Progenitor cell of endocrine pancreas (in vitro differentiated cells): ENCODE measurements at regions not wholly inside any gene's neighbourhood (a gene's known extent, or its start where the extent isn't known, plus 50 kb on each side); places are given as distances from the start of the nearest gene placed in this dataset.

Experiments
- DNase-seq: peaks from one replicate; pipeline ENCODE4 v3.0.0; 2021; ENCODE audit warnings: low spot score; ENCODE audit not compliant: unreplicated experiment
- H3K27ac Mint-ChIP-seq: 2 replicates; pipeline ENCODE4 v1.8.0; 2021; ENCODE audit warnings: mild to moderate bottlenecking, moderate library complexity, mixed read lengths
- H3K27me3 Mint-ChIP-seq: 2 replicates; pipeline ENCODE4 v1.8.0; 2021; ENCODE audit warnings: mixed read lengths
- H3K36me3 Mint-ChIP-seq: 2 replicates; pipeline ENCODE4 v1.8.0; 2022; ENCODE audit warnings: mixed read lengths; ENCODE audit not compliant: insufficient read depth
- H3K4me1 Mint-ChIP-seq: 2 replicates; pipeline ENCODE4 v1.8.0; 2021; ENCODE audit warnings: low read depth, mixed read lengths
- H3K4me3 Mint-ChIP-seq: 2 replicates; pipeline ENCODE4 v1.8.0; 2021; ENCODE audit warnings: low read depth, mild to moderate bottlenecking, moderate library complexity, mixed read lengths
- H3K9me3 Mint-ChIP-seq: 2 replicates; pipeline ENCODE4 v1.8.0; 2021; ENCODE audit warnings: low read depth, mixed read lengths
- CTCF ChIP-seq: fragments of 200-600 bp; sonication (generic); IDR thresholded peaks from one replicate; pipeline ENCODE4 v1.5.0; 2021; ENCODE audit warnings: antibody characterized with exemption, mild to moderate bottlenecking; ENCODE audit not compliant: unreplicated experiment

DNA sequence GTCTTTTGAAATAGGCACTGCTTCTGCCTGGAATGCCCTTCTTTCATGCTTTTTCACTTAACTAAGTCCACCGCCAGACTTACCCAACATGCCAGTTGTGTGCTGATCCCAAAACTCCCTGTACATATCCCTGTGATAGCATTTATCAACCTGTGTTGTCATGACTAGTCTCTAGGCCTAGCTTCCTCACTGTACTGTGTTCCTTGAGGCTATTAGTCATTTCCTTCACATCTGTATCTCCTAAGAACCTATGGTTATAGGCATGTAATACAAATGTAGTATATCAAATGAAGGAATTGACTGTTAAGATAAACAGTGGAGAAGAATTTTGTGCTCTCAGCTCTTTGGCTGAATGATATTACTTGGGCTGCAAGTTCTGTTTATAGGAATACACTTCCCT, 184.3 kb downstream of the CYRIA start:
- H3K36me3 Mint-ChIP-seq, result no peaks in the 10 kb centered on the region
- no peak for TF ChIP-seq CTCF
- H3K4me1 Mint-ChIP-seq, result peaks cover 2% of the 10 kb centered on the region
- H3K9me3 Mint-ChIP-seq, result no peaks in the 10 kb centered on the region
- H3K27ac Mint-ChIP-seq, result no peak overlapping the region
- peaks cover 35% of the 10 kb centered on the region for H3K27me3 Mint-ChIP-seq
- no peak for DNase-seq
- H3K4me3 Mint-ChIP-seq, result no peak overlapping the region

DNA sequence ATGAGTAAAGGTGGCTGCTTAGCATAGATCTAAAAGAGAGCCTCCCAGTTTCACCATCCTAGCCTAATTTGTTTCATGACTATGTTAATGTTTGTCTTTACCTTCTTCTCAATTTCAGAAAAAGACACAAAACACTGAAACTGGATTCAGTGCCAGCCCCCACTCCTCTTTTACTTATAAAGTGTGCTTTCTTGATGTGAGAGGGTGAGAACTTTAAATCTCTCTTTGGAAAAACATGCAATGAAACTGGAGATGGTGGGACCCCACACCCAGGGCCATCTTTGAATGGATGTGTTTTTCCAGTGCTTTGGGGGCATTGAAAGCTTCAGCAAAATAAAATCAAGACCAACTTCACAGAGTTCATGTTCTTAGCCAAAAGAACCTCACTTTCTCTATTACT, 185.9 kb downstream of the CYRIA start:
- H3K4me3 Mint-ChIP-seq, result no peak overlapping the region
- peaks cover 38% of the 10 kb centered on the region for H3K27me3 Mint-ChIP-seq
- no peak for TF ChIP-seq CTCF
- DNase-seq, result no peak
- peaks cover 2% of the 10 kb centered on the region for H3K4me1 Mint-ChIP-seq
- no peaks in the 10 kb centered on the region for H3K9me3 Mint-ChIP-seq
- H3K27ac Mint-ChIP-seq, result no peak overlapping the region
- no peaks in the 10 kb centered on the region for H3K36me3 Mint-ChIP-seq

DNA sequence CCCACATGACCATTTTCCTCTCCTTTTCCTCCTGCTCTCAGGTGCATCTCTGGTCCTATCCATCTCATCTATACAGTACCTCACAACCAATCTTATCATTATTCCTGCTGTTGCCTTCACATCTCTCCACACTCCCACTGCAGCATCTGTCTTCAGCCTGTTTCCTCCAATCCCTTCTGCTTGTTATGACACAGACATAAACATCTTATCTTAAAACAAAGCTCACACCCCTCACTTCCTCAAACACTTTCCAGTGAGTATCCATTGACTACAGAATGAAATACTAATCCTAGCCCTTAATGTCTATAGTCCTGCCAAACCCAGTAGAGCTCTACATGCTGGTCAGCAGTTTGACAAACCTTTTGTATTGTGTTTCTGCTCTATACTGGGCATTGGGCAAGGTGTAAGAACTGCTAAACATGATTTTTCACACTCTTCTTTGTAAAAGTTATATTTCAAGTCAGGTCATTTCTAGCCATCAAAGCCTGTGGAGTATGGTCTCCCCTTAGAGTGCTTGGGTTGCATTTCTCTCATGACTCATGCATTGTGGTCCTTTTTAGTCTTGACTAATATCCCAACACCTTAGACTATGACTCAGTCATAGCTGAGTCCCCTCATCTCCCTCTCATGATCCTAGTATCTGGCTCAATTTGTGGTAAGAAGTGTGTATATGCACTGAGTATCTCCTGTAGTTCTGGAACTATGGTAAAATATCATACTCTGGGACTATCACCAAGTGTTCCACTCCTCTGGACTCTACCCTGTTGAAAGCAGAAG, 187.0 kb downstream of the CYRIA start:
- TF ChIP-seq CTCF, result no peak
- Mint-ChIP-seq H3K4me1 (peaks cover 2% of the 10 kb centered on the region), H3K9me3 (no peaks in the 10 kb centered on the region), H3K27me3 (peaks cover 37% of the 10 kb centered on the region), H3K27ac (no peak overlapping the region), H3K36me3 (no peaks in the 10 kb centered on the region), H3K4me3 (no peak overlapping the region)
- no peak for DNase-seq

DNA sequence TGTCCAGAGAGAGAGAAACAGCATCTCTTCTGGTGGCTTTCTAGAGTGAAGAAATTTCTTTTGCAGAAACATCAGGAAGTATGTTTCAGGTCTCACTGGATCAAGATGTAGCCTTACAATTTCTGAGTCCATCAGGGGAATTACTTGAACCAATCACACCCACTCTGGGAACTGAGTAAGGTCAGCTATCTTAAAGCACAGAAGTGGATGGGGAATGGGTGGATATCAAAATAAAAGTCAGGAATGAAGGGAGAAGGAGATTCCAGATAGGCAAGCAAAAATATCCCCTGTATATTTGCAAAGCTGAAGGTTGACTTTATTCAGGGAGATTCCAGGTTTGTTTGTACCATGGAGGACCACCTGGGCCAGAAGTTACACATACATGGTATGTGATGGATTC, 188.0 kb downstream of the CYRIA start:
- H3K9me3 Mint-ChIP-seq, result no peaks in the 10 kb centered on the region
- no peak for TF ChIP-seq CTCF
- no peak for DNase-seq
- no peak overlapping the region for H3K27ac Mint-ChIP-seq
- no peaks in the 10 kb centered on the region for H3K36me3 Mint-ChIP-seq
- peaks cover 38% of the 10 kb centered on the region for H3K27me3 Mint-ChIP-seq
- H3K4me1 Mint-ChIP-seq, result peaks cover 2% of the 10 kb centered on the region
- no peak overlapping the region for H3K4me3 Mint-ChIP-seq

GRCh38 chr2:16476866-16477265, 188.8 kb downstream of the CYRIA start:
- no peak for DNase-seq
- no peaks in the 10 kb centered on the region for H3K9me3 Mint-ChIP-seq
- peaks cover 34% of the 10 kb centered on the region for H3K27me3 Mint-ChIP-seq
- no peak for TF ChIP-seq CTCF
- no peaks in the 10 kb centered on the region for H3K4me1 Mint-ChIP-seq
- no peak overlapping the region for H3K4me3 Mint-ChIP-seq
- H3K27ac Mint-ChIP-seq, result no peak overlapping the region
- H3K36me3 Mint-ChIP-seq, result no peaks in the 10 kb centered on the region
